ENCODE measurements at regions not wholly inside any gene's neighbourhood (a gene's known extent, or its start where the extent isn't known, plus 50 kb on each side); places are given as distances from the start of the nearest gene placed in this dataset.

GRCh38 chr11:106621484-106621883, 396.8 kb downstream of the GUCY1A2 start:
- Histone ChIP-seq H2BK15ac (ENCODE audit: low read depth, low read length) (no peak overlapping the region), H4K20me1 (ENCODE audit: control insufficient read depth, insufficient read depth, insufficient read length) (no peaks in the 10 kb centered on the region), H2BK20ac (ENCODE audit: low read depth, low read length, poor library complexity, severe bottlenecking) (no peak overlapping the region), H3K18ac (ENCODE audit: insufficient read length, low read depth, low read length) (no peak overlapping the region), H2BK5ac (ENCODE audit: insufficient read length, low read length) (no peak overlapping the region), H3K4me2 (ENCODE audit: insufficient read depth, insufficient read length, low read length) (no peak overlapping the region), H3K27me3 (ENCODE audit: insufficient read depth, low read length) (no peaks in the 10 kb centered on the region), H4K91ac (ENCODE audit: insufficient read length, low read depth, low read length) (no peak overlapping the region), H3K27ac (ENCODE audit: insufficient read length, low read depth, low read length) (no peak overlapping the region), H3K56ac (ENCODE audit: insufficient read length, low read depth, low read length) (no peak overlapping the region), H4K8ac (replicated peaks; ENCODE audit: insufficient read length, low read depth, low read length) (no peak overlapping the region), H3K4me1 (ENCODE audit: insufficient read depth, low read length) (no peaks in the 10 kb centered on the region), H3T11ph (ENCODE audit: low read length) (no peak overlapping the region), H3K79me2 (ENCODE audit: insufficient read depth, low read length) (no peaks in the 10 kb centered on the region), H3K23ac (ENCODE audit: insufficient read length, low read depth, low read length) (no peak overlapping the region), H3K23me2 (ENCODE audit: insufficient read length, low read depth, low read length, poor library complexity, severe bottlenecking) (no peaks in the 10 kb centered on the region), H3K9me3 (ENCODE audit: control insufficient read depth, low read depth, low read length) (no peaks in the 10 kb centered on the region), H3K9ac (ENCODE audit: extremely low read depth, insufficient read length, low read length) (no peak overlapping the region), H3K79me1 (ENCODE audit: insufficient read depth, low read depth, low read length, poor library complexity, severe bottlenecking) (no peaks in the 10 kb centered on the region), H2AFZ (ENCODE audit: low read length) (no peak overlapping the region), H3K4ac (ENCODE audit: low read depth, low read length) (no peak overlapping the region), H4K5ac (ENCODE audit: insufficient read length, low read depth, low read length) (no peak overlapping the region), H2AK5ac (ENCODE audit: insufficient read length, low read length) (no peak overlapping the region), H3K14ac (ENCODE audit: insufficient read depth, low read length) (no peak overlapping the region), H2BK120ac (ENCODE audit: low read depth, low read length, poor library complexity, severe bottlenecking) (no peak overlapping the region), H2BK12ac (ENCODE audit: insufficient read length, low read depth, low read length) (no peak overlapping the region)
- Mint-ChIP-seq H3K4me3 (no peak overlapping the region), H3K9me3 (no peaks in the 10 kb centered on the region; a peak in 1 of 5 replicates), H3K4me1 (no peaks in the 10 kb centered on the region), H3K27ac (no peak overlapping the region), H3K27me3 (ENCODE audit: low read depth) (no peaks in the 10 kb centered on the region), H3K36me3 (ENCODE audit: insufficient read depth in 1 of 3, low read depth in 3 of 3) (no peaks in the 10 kb centered on the region)
- no peak for DNase-seq
- no CpG with 5 or more reads among the region's 3 CpGs for WGBS (ENCODE audit: extremely low coverage, insufficient read length, low lambda C conversion rate)
- TF ChIP-seq CTCF (conservative IDR thresholded peaks at IDR 0.05), result no peak

Data from H9 (cell line).